GM21786 (cell line): ENCODE measurements at regions not wholly inside any gene's neighbourhood (a gene's known extent, or its start where the extent isn't known, plus 50 kb on each side); places are given as distances from the start of the nearest gene placed in this dataset.
"Not testable (repeated sequence)": the region's sequence is repeated elsewhere in the genome, so short reads cannot be mapped to it uniquely, and the experiment has no call there.

Source experiments
- ATAC-seq: cut with Tn5 transposase; IDR thresholded peaks from one replicate; pipeline ENCODE4 v1.9.1; 2021; ENCODE audit not compliant: unreplicated experiment

- no peak for ATAC-seq
Measured at GRCh38 chr5:77910602-77911188, 134.6 kb upstream of the TBCA start.

- no peak for ATAC-seq
Measured at GRCh38 chr5:77909237-77909636, 133.1 kb upstream of the TBCA start.

GRCh38 chr5:77908787-77909186 is 132.6 kb upstream of the TBCA start:
- ATAC-seq, result no peak

- ATAC-seq, result no peak
Measured at GRCh38 chr5:77907786-77908185, 131.6 kb upstream of the TBCA start.

GRCh38 chr5:77906806-77907205 is 130.7 kb upstream of the TBCA start:
- no peak for ATAC-seq

- ATAC-seq, result no peak
Measured at GRCh38 chr5:77904362-77904761, 128.2 kb upstream of the TBCA start.

- ATAC-seq, result no peak
Measured at GRCh38 chr5:77900691-77901090, 124.6 kb upstream of the TBCA start.

GRCh38 chr5:77898385-77898784 is 122.2 kb upstream of the TBCA start:
- no peak for ATAC-seq

- no peak for ATAC-seq
Measured at GRCh38 chr5:77896338-77896737, 120.2 kb upstream of the TBCA start.

GRCh38 chr5:77894103-77894502 is 118.0 kb upstream of the TBCA start:
- ATAC-seq, result not testable (repeated sequence)

- ATAC-seq, result no peak
Measured at GRCh38 chr5:77893225-77893860, 117.2 kb upstream of the TBCA start.

GRCh38 chr5:77892061-77893010 is 116.2 kb upstream of the TBCA start:
- ATAC-seq, result no peak

- ATAC-seq, result no peak
Measured at GRCh38 chr5:77885519-77885918, 109.4 kb upstream of the TBCA start.

- no peak for ATAC-seq
Measured at GRCh38 chr5:77882670-77883257, 106.6 kb upstream of the TBCA start.

GRCh38 chr5:77881528-77881927 is 105.4 kb upstream of the TBCA start:
- ATAC-seq, result no peak

GRCh38 chr5:77877516-77878355 is 101.6 kb upstream of the TBCA start:
- ATAC-seq, result no peak

GRCh38 chr5:77876862-77877502 is 100.8 kb upstream of the TBCA start:
- no peak for ATAC-seq

- ATAC-seq, result no peak
Measured at GRCh38 chr5:77876316-77876715, 100.2 kb upstream of the TBCA start.

- ATAC-seq, result no peak
Measured at GRCh38 chr5:77874691-77875090, 98.6 kb upstream of the TBCA start.

- no peak for ATAC-seq
Measured at GRCh38 chr5:77873239-77873638, 97.1 kb upstream of the TBCA start.
